Activated CD4-positive, alpha-beta T cell treated with anti-CD3 and anti-CD28 coated beads for 36 hours (primary cell): ENCODE measurements at regions not wholly inside any gene's neighbourhood (a gene's known extent, or its start where the extent isn't known, plus 50 kb on each side); places are given as distances from the start of the nearest gene placed in this dataset.
A peak's percentile ranks its signal among the peaks of the same experiment; 100 is the strongest.

Experiments used
- ATAC-seq: fragments of 200-7000 bp; cut with Tn5 transposase; one replicate; pipeline ENCODE4 v1.10.0; 2021; ENCODE audit warnings: mild to moderate bottlenecking, moderate library complexity
- CTCF ChIA-PET: fragments of 350-600 bp; sonication (Branson Sonifier 250); formaldehyde crosslinking; loops from one replicate; lab custom pipeline; 2021; ENCODE audit warnings: antibody characterized with exemption; lab: Charles Lee
- POLR2A ChIA-PET: fragments of 350-600 bp; sonication (Branson Sonifier 250); formaldehyde crosslinking; loops from one replicate; lab custom pipeline; 2021; ENCODE audit warnings: antibody characterized with exemption, inconsistent platforms; lab: Charles Lee
- DNase-seq: peaks from one replicate; pipeline ENCODE4 v3.0.0-alpha.2; 2020
- H3K27ac Mint-ChIP-seq: one replicate; pipeline ENCODE4 v1.8.0; 2021; ENCODE audit warnings: mixed read lengths
- H3K27me3 Mint-ChIP-seq: one replicate; pipeline ENCODE4 v1.8.0; 2021; ENCODE audit warnings: mixed read lengths
- H3K36me3 Mint-ChIP-seq: one replicate; pipeline ENCODE4 v1.8.0; 2021; ENCODE audit warnings: low read depth, mixed read lengths
- H3K4me1 Mint-ChIP-seq: one replicate; pipeline ENCODE4 v1.8.0; 2021; ENCODE audit warnings: mixed read lengths
- H3K4me3 Mint-ChIP-seq: one replicate; pipeline ENCODE4 v1.8.0; 2021; ENCODE audit warnings: mild to moderate bottlenecking, moderate library complexity, mixed read lengths
- H3K9me3 Mint-ChIP-seq: one replicate; pipeline ENCODE4 v1.8.0; 2021; ENCODE audit warnings: low read depth, mixed read lengths
- intact Hi-C, 2 experiments: fragments of 100-400 bp; cut with DNase I in 1 of 2; cut with micrococcal nuclease in 1 of 2; formaldehyde crosslinking; loops; one replicate each; pipeline versions ENCODE4 v1.14.2 to v1.15.1; 2022 to 2024; cut with DNase I, micrococcal nuclease

DNA sequence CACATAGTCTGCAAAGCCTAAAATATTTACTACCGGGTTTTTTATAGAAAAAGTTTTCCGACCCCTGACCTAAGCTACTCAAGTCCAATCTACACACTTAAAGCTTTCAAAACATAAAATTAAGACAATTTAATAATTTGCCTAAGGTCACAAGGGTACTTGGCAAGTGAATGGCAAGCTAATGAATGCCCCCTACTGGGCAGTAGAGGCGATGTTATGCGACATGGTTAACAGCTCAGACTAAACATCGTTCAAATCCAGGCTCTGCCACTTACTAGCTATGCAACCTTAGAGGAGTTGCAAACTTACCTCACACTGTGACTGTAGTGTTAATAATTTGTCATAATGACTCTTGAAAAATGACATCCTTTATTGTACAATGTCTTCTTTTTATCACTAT, 317.2 kb upstream of the NFIA start:
- peak; percentile 26 for DNase-seq
- POLR2A ChIA-PET = no interaction called here
- intact Hi-C loops = loop anchor here (1.0 to 5.0 kb wide), 3 partner anchors 484 to 793 kb away; no protein-coding TSS in a partner anchor

DNA sequence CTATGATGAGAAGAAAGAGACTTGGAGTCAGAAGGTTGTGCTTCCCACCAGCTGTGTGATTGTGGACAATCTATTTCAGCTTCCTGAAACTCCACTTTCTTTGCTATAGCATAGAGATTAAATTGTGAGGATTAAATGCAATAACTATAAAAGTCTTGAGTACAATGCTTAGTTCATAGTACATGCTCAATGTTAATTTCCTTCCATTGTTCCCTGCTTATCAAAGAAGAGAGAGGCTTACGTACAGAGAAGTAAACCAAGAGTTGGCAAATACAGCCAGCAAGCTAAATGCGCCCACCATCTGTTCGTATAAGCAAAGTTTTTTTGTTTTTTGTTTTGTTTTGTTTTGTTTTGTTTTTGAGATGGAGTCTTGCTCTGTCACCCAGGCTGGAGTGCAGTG, 317.9 kb upstream of the NFIA start:
- DNase-seq (no peak), ATAC-seq (no peak)
- H3K27me3 Mint-ChIP-seq = no peaks in the 10 kb centered on the region
- no peaks in the 10 kb centered on the region for H3K9me3 Mint-ChIP-seq
- intact Hi-C loops = loop anchor here in 1 of 2 experiments (2.0 kb wide), 1 partner anchor 788 kb away; no protein-coding TSS in a partner anchor
- H3K4me3 Mint-ChIP-seq = no peak overlapping the region
- no peak overlapping the region for H3K27ac Mint-ChIP-seq
- CTCF ChIA-PET = interaction anchor here (0.8 to 1.7 kb wide), 5 partner anchors 8 to 793 kb away, joined by 3 to 5 read pairs (median 3); no protein-coding TSS in a partner anchor
- H3K4me1 Mint-ChIP-seq = no peaks in the 10 kb centered on the region
- POLR2A ChIA-PET = no interaction called here
- no peaks in the 10 kb centered on the region for H3K36me3 Mint-ChIP-seq

More for the DNA sequence above, 317.2 kb upstream of the NFIA start:
- Mint-ChIP-seq H3K27me3 (no peaks in the 10 kb centered on the region), H3K27ac (no peak overlapping the region), H3K36me3 (no peaks in the 10 kb centered on the region), H3K4me3 (no peak overlapping the region), H3K4me1 (no peaks in the 10 kb centered on the region), H3K9me3 (no peaks in the 10 kb centered on the region)
- CTCF ChIA-PET = interaction anchor here (0.6 to 1.7 kb wide), 8 partner anchors 9 to 808 kb away, joined by 3 to 5 read pairs (median 3); no protein-coding TSS in a partner anchor
- no peak for ATAC-seq

DNA sequence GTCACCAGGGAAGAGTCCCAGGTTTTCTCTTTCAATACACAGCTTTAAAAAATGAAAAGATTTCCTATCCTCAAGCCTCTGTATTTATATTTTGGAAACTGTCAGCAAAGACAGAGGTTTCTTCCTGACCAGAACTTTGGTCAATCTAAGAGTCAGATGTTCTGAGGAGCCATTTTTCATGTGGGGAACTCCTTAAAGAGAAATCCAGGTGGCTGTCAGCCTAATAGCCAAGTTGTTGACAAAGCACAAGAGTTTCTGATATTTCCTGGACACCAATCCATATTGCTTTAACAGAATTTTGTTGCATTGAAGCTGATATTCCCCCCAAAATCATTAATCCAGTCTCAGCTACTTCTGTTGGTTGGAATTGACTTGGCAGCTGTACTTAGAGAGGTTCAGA, 318.6 kb upstream of the NFIA start:
- POLR2A ChIA-PET = no interaction called here
- intact Hi-C loops = loop anchor here in 1 of 2 experiments (2.0 kb wide), 1 partner anchor 787 kb away; no protein-coding TSS in a partner anchor
- no peak overlapping the region for H3K27ac Mint-ChIP-seq

DNA sequence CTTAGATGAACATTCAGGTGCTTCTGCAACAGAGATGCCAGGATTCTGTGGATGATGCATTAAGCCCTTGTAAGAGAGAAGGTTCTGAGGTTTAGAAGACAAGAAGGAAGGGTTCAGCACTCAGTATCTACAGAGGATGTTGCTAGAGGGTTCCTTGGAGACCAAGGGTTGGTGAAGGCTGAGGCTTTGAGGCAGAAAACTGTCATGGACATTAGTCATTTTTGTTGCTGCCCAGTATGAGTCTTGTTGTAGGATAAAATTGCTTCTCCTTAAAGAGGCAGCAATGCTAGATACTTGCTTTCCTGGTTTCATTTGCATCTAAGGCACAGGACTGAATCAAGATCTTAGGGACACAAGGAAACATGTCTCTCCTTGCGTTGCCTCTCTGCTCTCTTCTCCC, 319.4 kb upstream of the NFIA start:
- Mint-ChIP-seq H3K36me3 (no peaks in the 10 kb centered on the region), H3K27me3 (no peaks in the 10 kb centered on the region), H3K4me1 (no peaks in the 10 kb centered on the region), H3K9me3 (no peaks in the 10 kb centered on the region), H3K27ac (no peak overlapping the region), H3K4me3 (no peak overlapping the region)
- intact Hi-C loops = no loop called here
- ChIA-PET POLR2A (no interaction called here), CTCF (no interaction called here)
- ATAC-seq (no peak), DNase-seq (no peak)

More for the DNA sequence above, 318.6 kb upstream of the NFIA start:
- Mint-ChIP-seq H3K4me3 (no peak overlapping the region), H3K9me3 (no peaks in the 10 kb centered on the region), H3K36me3 (no peaks in the 10 kb centered on the region), H3K27me3 (no peaks in the 10 kb centered on the region), H3K4me1 (no peaks in the 10 kb centered on the region)
- DNase-seq = no peak
- CTCF ChIA-PET = interaction anchor here (1.7 kb wide), 1 partner anchor 10 kb away, joined by 3 read pairs; no protein-coding TSS in a partner anchor
- ATAC-seq = no peak

DNA sequence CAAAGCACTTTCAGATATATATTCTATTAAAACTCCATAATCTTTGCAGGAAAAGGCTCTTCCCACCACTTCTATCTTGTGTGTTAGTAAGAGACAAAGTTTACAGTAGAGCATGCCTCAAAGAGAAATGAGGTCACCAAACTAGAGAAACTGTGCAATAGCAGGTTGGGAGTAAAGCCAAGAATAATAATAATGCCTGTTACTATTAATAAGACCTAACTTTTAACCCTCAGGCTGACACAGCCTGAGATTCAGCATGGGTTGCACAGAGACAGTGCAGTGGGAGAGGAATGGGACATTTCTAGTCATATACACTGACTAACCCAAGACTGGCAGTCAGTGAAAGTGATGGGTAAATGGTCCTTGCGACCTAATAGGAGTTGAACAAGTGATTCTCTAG, 320.2 kb upstream of the NFIA start:
- CTCF ChIA-PET = no interaction called here
- ATAC-seq (no peak), DNase-seq (no peak)
- POLR2A ChIA-PET = no interaction called here
- Mint-ChIP-seq H3K9me3 (no peaks in the 10 kb centered on the region), H3K27me3 (no peaks in the 10 kb centered on the region), H3K4me3 (no peak overlapping the region), H3K36me3 (no peaks in the 10 kb centered on the region), H3K27ac (no peak overlapping the region), H3K4me1 (no peaks in the 10 kb centered on the region)
- intact Hi-C loops = no loop called here

DNA sequence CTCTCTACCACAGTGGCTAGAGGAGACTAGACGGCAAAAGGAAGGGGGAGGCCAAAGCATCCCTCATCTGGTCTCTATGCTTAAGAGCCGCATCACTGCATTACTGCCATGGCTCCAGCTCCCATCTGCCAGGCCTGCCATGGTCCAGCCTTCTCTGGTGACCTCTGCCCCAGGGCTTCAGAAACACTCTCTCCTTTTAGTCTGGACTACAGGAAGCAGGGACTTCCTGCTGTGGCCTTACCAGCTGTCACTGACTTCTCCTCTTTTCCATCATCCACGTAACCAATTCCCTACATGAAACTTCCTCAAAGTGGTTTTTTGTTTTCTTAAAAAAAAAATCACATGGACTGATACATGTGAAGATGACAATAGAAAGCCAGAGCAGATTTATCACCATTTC, 323.1 kb upstream of the NFIA start:
- no peaks in the 10 kb centered on the region for H3K36me3 Mint-ChIP-seq
- no peaks in the 10 kb centered on the region for H3K4me1 Mint-ChIP-seq
- intact Hi-C loops = no loop called here
- CTCF ChIA-PET = interaction anchor here (0.6 kb wide), 1 partner anchor 657 kb away, joined by 3 read pairs; no protein-coding TSS in a partner anchor
- POLR2A ChIA-PET = no interaction called here
- DNase-seq (no peak), ATAC-seq (no peak)
- no peak overlapping the region for H3K27ac Mint-ChIP-seq
- H3K27me3 Mint-ChIP-seq = no peaks in the 10 kb centered on the region
- no peaks in the 10 kb centered on the region for H3K9me3 Mint-ChIP-seq
- no peak overlapping the region for H3K4me3 Mint-ChIP-seq

DNA sequence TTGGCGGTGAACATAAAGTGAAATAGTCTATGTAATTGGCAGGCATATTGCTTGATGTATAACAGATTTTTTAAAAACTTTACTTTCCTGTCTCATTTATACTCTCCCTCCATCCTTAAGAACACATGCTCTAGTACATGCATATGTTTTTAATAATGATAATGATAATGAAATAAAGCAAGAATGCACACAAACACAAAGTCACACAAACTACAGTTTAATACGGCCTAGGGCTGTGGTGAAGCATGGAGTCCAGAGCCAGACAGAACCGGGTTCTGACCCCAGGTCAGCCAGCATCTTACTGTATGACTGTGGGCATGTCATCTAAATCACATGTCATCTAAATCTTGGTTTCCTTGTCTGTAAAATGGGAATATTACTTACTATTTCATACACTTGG, 324.9 kb upstream of the NFIA start:
- intact Hi-C loops = no loop called here
- CTCF ChIA-PET = interaction anchor here (1.9 kb wide), 1 partner anchor 8 kb away, joined by 4 read pairs; no protein-coding TSS in a partner anchor
- POLR2A ChIA-PET = no interaction called here
- H3K9me3 Mint-ChIP-seq = no peaks in the 10 kb centered on the region
- no peaks in the 10 kb centered on the region for H3K36me3 Mint-ChIP-seq
- no peaks in the 10 kb centered on the region for H3K27me3 Mint-ChIP-seq
- H3K4me3 Mint-ChIP-seq = no peak overlapping the region
- DNase-seq (no peak), ATAC-seq (no peak)
- no peak overlapping the region for H3K27ac Mint-ChIP-seq
- no peaks in the 10 kb centered on the region for H3K4me1 Mint-ChIP-seq

DNA sequence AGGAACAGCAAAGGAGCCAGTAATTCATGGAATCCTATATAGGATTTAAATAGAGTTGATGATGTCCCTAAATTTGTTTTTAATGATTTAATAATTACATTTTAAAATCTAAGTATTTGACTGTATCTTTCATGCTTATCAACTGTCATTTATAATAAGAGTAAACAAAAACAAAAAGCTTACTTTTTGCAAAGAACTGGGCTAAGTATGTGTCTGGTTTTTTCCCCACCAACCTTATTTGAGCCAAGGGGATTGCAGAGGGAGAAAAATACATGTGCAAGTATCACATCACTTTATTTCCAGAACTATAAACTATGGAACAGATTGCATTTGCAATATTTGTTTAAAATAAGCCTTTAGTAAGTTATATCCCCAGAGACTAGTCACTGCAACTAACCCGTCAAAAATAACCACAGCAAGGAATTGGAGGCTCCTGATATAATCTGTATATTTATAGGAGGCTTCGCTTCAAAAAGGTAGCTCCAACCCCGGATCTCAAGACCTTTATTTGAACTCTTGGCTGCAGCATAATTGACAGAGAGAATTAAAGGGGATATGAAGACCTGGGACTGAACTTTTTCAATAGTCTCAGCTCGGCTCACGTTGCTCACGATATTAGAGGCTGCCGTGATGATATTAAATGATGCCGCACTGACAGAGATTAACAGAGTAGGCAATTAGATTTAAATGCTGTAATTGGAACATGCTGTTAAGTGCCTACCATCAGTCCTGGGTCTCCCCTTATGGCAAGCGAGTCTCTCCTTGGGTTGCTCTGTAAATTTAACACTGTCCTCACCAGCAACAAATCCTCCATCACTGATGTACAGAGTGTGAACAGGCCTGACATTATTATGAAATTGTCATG, 329.1 kb upstream of the NFIA start:
- Mint-ChIP-seq H3K4me1 (no peaks in the 10 kb centered on the region), H3K27me3 (no peaks in the 10 kb centered on the region), H3K36me3 (no peaks in the 10 kb centered on the region), H3K27ac (no peak overlapping the region), H3K4me3 (no peak overlapping the region), H3K9me3 (no peaks in the 10 kb centered on the region)
- ATAC-seq (no peak), DNase-seq (no peak)
- intact Hi-C loops = no loop called here
- CTCF ChIA-PET = interaction anchor here (0.8 kb wide), 1 partner anchor 11 kb away, joined by 3 read pairs; no protein-coding TSS in a partner anchor
- POLR2A ChIA-PET = no interaction called here

DNA sequence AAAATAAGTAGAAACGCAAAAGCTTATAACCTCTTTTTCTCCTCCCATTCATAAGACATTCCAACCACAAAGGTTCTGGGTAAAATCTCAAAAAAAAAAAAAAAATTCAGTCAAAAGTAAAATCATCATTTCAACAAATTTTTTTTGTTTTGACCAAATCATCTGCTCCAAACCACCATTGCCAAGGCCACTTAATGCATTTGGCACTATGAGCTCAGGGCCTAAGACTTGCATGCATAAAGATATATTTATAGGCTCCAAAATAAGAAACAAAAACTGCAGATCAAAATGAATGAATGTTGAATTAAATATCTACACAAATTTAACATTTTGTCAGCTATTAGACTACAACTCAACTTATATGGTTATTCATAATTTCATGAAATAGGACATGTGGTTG, 331.1 kb upstream of the NFIA start:
- no peak overlapping the region for H3K4me3 Mint-ChIP-seq
- H3K4me1 Mint-ChIP-seq = no peaks in the 10 kb centered on the region
- ChIA-PET CTCF (interaction anchor here (0.8 kb wide), 1 partner anchor 14 kb away, joined by 3 read pairs; no protein-coding TSS in a partner anchor), POLR2A (no interaction called here)
- no peaks in the 10 kb centered on the region for H3K9me3 Mint-ChIP-seq
- ATAC-seq (no peak), DNase-seq (no peak)
- no peaks in the 10 kb centered on the region for H3K27me3 Mint-ChIP-seq
- H3K36me3 Mint-ChIP-seq = no peaks in the 10 kb centered on the region
- intact Hi-C loops = no loop called here
- H3K27ac Mint-ChIP-seq = no peak overlapping the region

DNA sequence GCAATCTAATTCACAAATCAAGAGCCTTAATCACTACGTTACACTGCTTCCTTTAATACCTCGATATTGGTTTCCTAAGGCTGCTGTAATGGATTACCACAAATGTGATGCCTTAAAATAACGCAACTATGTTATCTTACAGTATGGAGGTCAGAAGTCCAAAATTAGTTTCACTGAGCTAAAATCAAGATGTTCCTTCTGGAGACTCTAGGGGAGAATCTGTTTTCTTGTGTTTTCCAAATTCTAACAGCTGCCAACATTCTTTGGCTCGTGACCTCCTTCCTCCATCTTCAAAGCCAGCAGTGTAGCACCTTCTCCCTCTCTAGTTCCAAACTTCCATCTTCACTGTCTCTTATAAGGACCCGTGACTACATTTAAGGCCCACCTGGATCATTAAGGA, 335.0 kb upstream of the NFIA start:
- intact Hi-C loops = no loop called here
- DNase-seq = no peak

DNA sequence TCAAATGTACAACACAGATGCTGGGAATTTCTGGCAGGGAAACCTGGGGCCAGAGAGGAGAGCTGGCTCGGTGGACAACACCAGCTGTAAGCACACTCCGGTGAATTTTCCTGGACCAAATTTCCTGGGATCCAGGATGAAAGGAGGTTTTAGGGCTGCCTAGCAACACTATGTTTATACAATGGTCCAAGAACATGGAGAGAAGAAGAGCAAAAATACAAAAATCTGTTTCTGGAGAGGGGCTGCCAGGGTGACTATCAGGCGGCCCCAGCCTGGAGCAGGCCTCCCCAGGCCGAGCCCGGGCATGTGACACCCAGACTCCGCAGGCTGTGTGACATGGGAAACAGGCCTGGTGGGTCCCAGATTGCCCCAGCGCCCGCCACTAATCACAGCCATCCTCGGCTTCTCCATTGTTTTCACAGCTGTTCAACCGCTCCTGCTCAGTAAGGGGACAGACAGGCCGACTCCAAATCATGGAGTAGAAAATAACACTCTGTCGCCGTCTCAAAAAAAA, 336.0 kb upstream of the NFIA start:
- POLR2A ChIA-PET = no interaction called here
- intact Hi-C loops = no loop called here
- Mint-ChIP-seq H3K4me1 (no peaks in the 10 kb centered on the region), H3K4me3 (no peak overlapping the region), H3K27me3 (no peaks in the 10 kb centered on the region), H3K36me3 (no peaks in the 10 kb centered on the region), H3K27ac (no peak overlapping the region), H3K9me3 (no peaks in the 10 kb centered on the region)
- CTCF ChIA-PET = no interaction called here
- no peak for DNase-seq
- ATAC-seq = no peak

More for the DNA sequence above, 335.0 kb upstream of the NFIA start:
- Mint-ChIP-seq H3K36me3 (no peaks in the 10 kb centered on the region), H3K4me3 (no peak overlapping the region), H3K27me3 (no peaks in the 10 kb centered on the region), H3K4me1 (no peaks in the 10 kb centered on the region), H3K9me3 (no peaks in the 10 kb centered on the region), H3K27ac (no peak overlapping the region)
- ChIA-PET CTCF (no interaction called here), POLR2A (no interaction called here)
- ATAC-seq = no peak

DNA sequence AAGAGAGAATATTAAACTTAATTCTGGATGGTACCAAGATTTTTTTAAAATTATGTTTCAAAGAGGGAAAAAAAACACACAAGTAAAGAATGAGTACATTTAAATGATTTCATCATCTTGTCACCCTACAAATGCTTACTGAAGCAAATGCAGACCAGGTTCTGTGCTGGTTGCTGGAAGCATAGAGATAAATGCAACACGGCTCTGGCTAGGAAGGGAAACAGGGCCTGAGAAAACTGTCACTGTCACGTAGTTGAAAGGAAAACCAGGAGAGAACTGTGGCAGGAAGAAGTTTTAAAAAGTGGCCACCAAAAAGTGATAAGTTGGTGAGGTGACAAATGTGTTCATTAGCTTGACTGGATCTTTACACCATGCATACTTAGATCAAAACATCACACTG, 336.9 kb upstream of the NFIA start:
- intact Hi-C loops = no loop called here
- H3K4me3 Mint-ChIP-seq = no peak overlapping the region
- H3K4me1 Mint-ChIP-seq = no peaks in the 10 kb centered on the region
- no peak overlapping the region for H3K27ac Mint-ChIP-seq
- no peak for DNase-seq
- no peaks in the 10 kb centered on the region for H3K9me3 Mint-ChIP-seq
- CTCF ChIA-PET = no interaction called here
- POLR2A ChIA-PET = no interaction called here
- ATAC-seq = no peak
- no peaks in the 10 kb centered on the region for H3K36me3 Mint-ChIP-seq
- H3K27me3 Mint-ChIP-seq = no peaks in the 10 kb centered on the region
